ENCODE measurements at regions not wholly inside any gene's neighbourhood (a gene's known extent, or its start where the extent isn't known, plus 50 kb on each side); places are given as distances from the start of the nearest gene placed in this dataset.

DNA sequence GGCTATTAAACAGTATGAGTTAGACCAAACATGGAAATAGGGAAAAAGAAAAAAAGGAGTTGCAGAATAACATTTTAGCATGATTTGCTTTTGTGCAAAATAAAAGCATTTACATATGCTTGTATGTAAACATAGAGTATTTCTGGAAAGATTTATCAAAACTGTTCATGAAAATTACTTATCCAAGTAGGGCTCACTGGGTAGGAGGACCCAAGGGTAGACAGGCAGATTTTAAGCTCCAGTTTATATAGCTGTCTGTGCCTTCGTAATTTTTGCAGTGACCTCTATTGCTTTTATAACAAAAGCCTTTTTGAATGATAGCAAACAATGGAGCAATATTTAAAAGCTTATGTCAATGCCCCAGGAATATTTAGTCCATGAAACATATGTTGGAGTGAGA lies 228.8 kb upstream of the IRF2BP2 start:
- H3K9me3 ChIP-seq (replicated peaks in 1 of 2; ENCODE audit: control insufficient read depth in 1 of 2, insufficient read depth in 1 of 2, low read length in 2 of 2) = no peaks in the 10 kb centered on the region
- peaks cover 4 to 7% of the 10 kb centered on the region in 2 donors for H3K36me3 Mint-ChIP-seq
- no peaks in the 10 kb centered on the region for H4K20me1 ChIP-seq (ENCODE audit: insufficient read depth, low read length)
- H3K27me3 ChIP-seq (ENCODE audit: control insufficient read depth in 2 of 2, insufficient read depth in 2 of 2, low read length in 2 of 2) = no peaks in the 10 kb centered on the region
- H3K79me2 ChIP-seq (ENCODE audit: insufficient read depth, low read length) = no peaks in the 10 kb centered on the region
- TF ChIP-seq, protein P1, sequence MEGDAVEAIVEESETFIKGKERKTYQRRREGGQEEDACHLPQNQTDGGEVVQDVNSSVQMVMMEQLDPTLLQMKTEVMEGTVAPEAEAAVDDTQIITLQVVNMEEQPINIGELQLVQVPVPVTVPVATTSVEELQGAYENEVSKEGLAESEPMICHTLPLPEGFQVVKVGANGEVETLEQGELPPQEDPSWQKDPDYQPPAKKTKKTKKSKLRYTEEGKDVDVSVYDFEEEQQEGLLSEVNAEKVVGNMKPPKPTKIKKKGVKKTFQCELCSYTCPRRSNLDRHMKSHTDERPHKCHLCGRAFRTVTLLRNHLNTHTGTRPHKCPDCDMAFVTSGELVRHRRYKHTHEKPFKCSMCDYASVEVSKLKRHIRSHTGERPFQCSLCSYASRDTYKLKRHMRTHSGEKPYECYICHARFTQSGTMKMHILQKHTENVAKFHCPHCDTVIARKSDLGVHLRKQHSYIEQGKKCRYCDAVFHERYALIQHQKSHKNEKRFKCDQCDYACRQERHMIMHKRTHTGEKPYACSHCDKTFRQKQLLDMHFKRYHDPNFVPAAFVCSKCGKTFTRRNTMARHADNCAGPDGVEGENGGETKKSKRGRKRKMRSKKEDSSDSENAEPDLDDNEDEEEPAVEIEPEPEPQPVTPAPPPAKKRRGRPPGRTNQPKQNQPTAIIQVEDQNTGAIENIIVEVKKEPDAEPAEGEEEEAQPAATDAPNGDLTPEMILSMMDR (IDR thresholded peaks at IDR 0.05) = no peak
- no peak for DNase-seq
- intact Hi-C loops (cut with micrococcal nuclease) = loop anchor here in 1 of 2 donors (5.0 kb wide), 1 partner anchor 112 kb away; no protein-coding TSS in a partner anchor
- H3K36me3 ChIP-seq (replicated peaks in 1 of 2; ENCODE audit: control insufficient read depth in 1 of 2, insufficient read depth in 2 of 2, low read length in 2 of 2) = no peaks in the 10 kb centered on the region
- no peak overlapping the region for H3K4me3 ChIP-seq (replicated peaks in 1 of 3; ENCODE audit: low read depth in 2 of 3, low read length in 3 of 3)
- no peak overlapping the region for H3K4me3 Mint-ChIP-seq
- no peak overlapping the region for H3K9ac ChIP-seq (ENCODE audit: insufficient read depth, low read length, poor library complexity, severe bottlenecking)
- WGBS (ENCODE audit: insufficient coverage) = no CpG with 5 or more reads among the region's 1 CpG
- peaks cover 0 to 5% (median 0%) of the 10 kb centered on the region in 7 donors for H3K9me3 Mint-ChIP-seq
- no peaks in the 10 kb centered on the region for H3K27me3 Mint-ChIP-seq (ENCODE audit: low read depth in 3 of 3)
- H3K4me1 ChIP-seq (ENCODE audit: control insufficient read depth in 1 of 2, insufficient read depth in 2 of 2, low read length in 2 of 2) = peaks cover 79 to 86% of the 10 kb centered on the region in 2 donors
- H3K27ac ChIP-seq (ENCODE audit: low read depth in 1 of 2, low read length in 2 of 2) = peak overlapping the region; percentile 70 to 100
- H3K4me2 ChIP-seq (replicated peaks; ENCODE audit: extremely low read depth, low read length, poor library complexity, severe bottlenecking) = no peak overlapping the region
- peaks cover 86% of the 10 kb centered on the region for H3K4me1 Mint-ChIP-seq
- peak overlapping the region; percentile 76 to 98 (median 88) for H3K27ac Mint-ChIP-seq
- no peak overlapping the region for H2AFZ ChIP-seq (ENCODE audit: insufficient read depth, low read depth, low read length, poor library complexity, severe bottlenecking)

DNA sequence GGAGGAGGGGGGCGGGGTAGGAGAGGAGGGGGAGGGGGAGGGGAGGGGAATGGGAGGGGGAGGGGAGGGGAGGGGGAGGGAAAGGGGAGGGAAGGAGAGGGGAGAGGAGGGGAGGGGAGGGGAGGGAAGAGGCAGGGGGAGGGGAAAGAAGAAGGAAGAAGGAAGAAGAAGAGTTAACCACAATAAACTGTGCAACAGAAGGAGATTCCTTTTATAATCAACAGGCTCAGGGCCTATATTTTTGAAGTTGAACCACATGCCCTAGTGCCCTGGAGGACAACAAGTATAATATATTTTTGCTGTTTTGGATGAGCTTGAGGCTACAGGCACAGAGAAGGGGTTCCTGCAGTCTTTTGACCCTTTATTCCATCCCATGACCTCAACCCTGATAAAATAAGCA lies 228.2 kb upstream of the IRF2BP2 start:
- DNase-seq = no peak
- no peaks in the 10 kb centered on the region for H4K20me1 ChIP-seq (ENCODE audit: insufficient read depth, low read length)
- H3K4me3 ChIP-seq (replicated peaks in 1 of 3; ENCODE audit: low read depth in 2 of 3, low read length in 3 of 3) = no peak overlapping the region
- TF ChIP-seq, protein P1 (IDR thresholded peaks at IDR 0.05) = no peak
- no CpG with 5 or more reads among the region's 1 CpG for WGBS (ENCODE audit: insufficient coverage)
- no peak overlapping the region for H2AFZ ChIP-seq (ENCODE audit: insufficient read depth, low read depth, low read length, poor library complexity, severe bottlenecking)
- H3K27me3 Mint-ChIP-seq (ENCODE audit: low read depth in 3 of 3) = no peaks in the 10 kb centered on the region
- H3K27ac ChIP-seq (ENCODE audit: low read depth in 1 of 2, low read length in 2 of 2) = peak overlapping the region; percentile 70 to 100
- H3K9ac ChIP-seq (ENCODE audit: insufficient read depth, low read length, poor library complexity, severe bottlenecking) = no peak overlapping the region
- no peaks in the 10 kb centered on the region for H3K27me3 ChIP-seq (ENCODE audit: control insufficient read depth in 2 of 2, insufficient read depth in 2 of 2, low read length in 2 of 2)
- intact Hi-C loops (cut with micrococcal nuclease) = loop anchor here in 1 of 2 donors (5.0 kb wide), 1 partner anchor 111 kb away; no protein-coding TSS in a partner anchor
- no peaks in the 10 kb centered on the region for H3K36me3 ChIP-seq (replicated peaks in 1 of 2; ENCODE audit: control insufficient read depth in 1 of 2, insufficient read depth in 2 of 2, low read length in 2 of 2)
- H3K4me1 Mint-ChIP-seq = peaks cover 81% of the 10 kb centered on the region
- no peaks in the 10 kb centered on the region for H3K79me2 ChIP-seq (ENCODE audit: insufficient read depth, low read length)
- H3K4me2 ChIP-seq (replicated peaks; ENCODE audit: extremely low read depth, low read length, poor library complexity, severe bottlenecking) = no peak overlapping the region
- H3K4me3 Mint-ChIP-seq = no peak overlapping the region
- peaks cover 73 to 82% of the 10 kb centered on the region in 2 donors for H3K4me1 ChIP-seq (ENCODE audit: control insufficient read depth in 1 of 2, insufficient read depth in 2 of 2, low read length in 2 of 2)
- peaks cover 4 to 5% of the 10 kb centered on the region in 2 donors for H3K36me3 Mint-ChIP-seq
- H3K9me3 Mint-ChIP-seq = peaks cover 0 to 8% (median 2%) of the 10 kb centered on the region in 7 donors
- H3K27ac Mint-ChIP-seq = peak overlapping the region; percentile 76 to 98 (median 88)
- no peaks in the 10 kb centered on the region for H3K9me3 ChIP-seq (replicated peaks in 1 of 2; ENCODE audit: control insufficient read depth in 1 of 2, insufficient read depth in 1 of 2, low read length in 2 of 2)

Measured in CD14-positive monocyte (primary cell).